HepG2 (cell line): ENCODE measurements at regions not wholly inside any gene's neighbourhood (a gene's known extent, or its start where the extent isn't known, plus 50 kb on each side); places are given as distances from the start of the nearest gene placed in this dataset.

ENCODE experiments used
- CHCHD3 ChIP-seq: sonication (generic); formaldehyde crosslinking; IDR thresholded peaks from 2 replicates; pipeline ENCODE4 v1.8.0; 2022; ENCODE audit warnings: mild to moderate bottlenecking, missing genetic modification reagents, moderate library complexity
- FOXJ3 ChIP-seq: sonication (generic); formaldehyde crosslinking; IDR thresholded peaks from 2 replicates; pipeline ENCODE4 v1.4.0; 2020; ENCODE audit warnings: missing genetic modification reagents, mild to moderate bottlenecking, borderline replicate concordance
- FOXP1 ChIP-seq, 2 experiments: fragments of 450-650 bp in 1 of 2; IDR thresholded peaks; 2 replicates each; pipeline ENCODE4 v1.6.1; 2017 to 2018; ENCODE audit warnings: antibody characterized with exemption in 1 of 2
- MIER3 ChIP-seq: IDR thresholded peaks from 2 replicates; pipeline ENCODE4 v1.6.1; 2016; ENCODE audit warnings: missing compliant biosample characterization, borderline replicate concordance
- NFRKB ChIP-seq: fragments of 450-650 bp; IDR thresholded peaks from 2 replicates; pipeline ENCODE4 v1.6.1; 2017
- SOX6 ChIP-seq, 2 experiments: fragments of 450-650 bp in 1 of 2; sonication (generic) in 1 of 2; formaldehyde crosslinking in 1 of 2; IDR thresholded peaks; 2 replicates each; pipeline versions ENCODE4 v1.4.0 to v1.6.1; 2017 to 2020; ENCODE audit warnings: antibody characterized with exemption in 1 of 2, mild to moderate bottlenecking in 1 of 2, missing genetic modification reagents in 1 of 2
- XRCC5 ChIP-seq: fragments of 200-400 bp; formaldehyde crosslinking; optimal IDR thresholded peaks from 2 replicates; pipeline ENCODE3; 2017; ENCODE audit warnings: mild to moderate bottlenecking, low read length
- ZNF317 ChIP-seq: sonication (generic); formaldehyde crosslinking; IDR thresholded peaks from 2 replicates; pipeline ENCODE4 v1.5.0; 2020; ENCODE audit warnings: mild to moderate bottlenecking, missing genetic modification reagents
- ZNF331 ChIP-seq: sonication (generic); formaldehyde crosslinking; IDR thresholded peaks from 2 replicates; pipeline ENCODE4 v1.4.0; 2020; ENCODE audit warnings: missing genetic modification reagents
- ZNF619 ChIP-seq: sonication (generic); formaldehyde crosslinking; IDR thresholded peaks from 2 replicates; pipeline ENCODE4 v1.4.0; 2020; ENCODE audit warnings: mild to moderate bottlenecking, missing genetic modification reagents
- ZNF782 ChIP-seq: sonication (generic); formaldehyde crosslinking; IDR thresholded peaks from 2 replicates; pipeline ENCODE4 v1.4.0; 2020; ENCODE audit warnings: missing genetic modification reagents, mild to moderate bottlenecking, borderline replicate concordance
- TF ChIP-seq, protein P1 (sequence below): sonication (generic); formaldehyde crosslinking; IDR thresholded peaks from 2 replicates; pipeline ENCODE4 v1.8.1; 2022; ENCODE audit warnings: mild to moderate bottlenecking, missing genetic modification reagents
- TF ChIP-seq, protein P2 (sequence below): sonication (generic); formaldehyde crosslinking; IDR thresholded peaks from 2 replicates; pipeline ENCODE4 v1.4.0; 2020; ENCODE audit warnings: mild to moderate bottlenecking, missing genetic modification reagents
- TF ChIP-seq, protein P3 (sequence below): sonication (generic); formaldehyde crosslinking; IDR thresholded peaks from 2 replicates; pipeline ENCODE4 v1.4.0; 2020; ENCODE audit warnings: missing genetic modification reagents
- TF ChIP-seq, protein P4 (sequence below): sonication (generic); formaldehyde crosslinking; IDR thresholded peaks from 2 replicates; pipeline ENCODE4 v1.9.0; 2022; ENCODE audit warnings: low read depth, missing genetic modification reagents
- TF ChIP-seq, protein P5 (sequence below): IDR thresholded peaks from 2 replicates; pipeline ENCODE4 v1.6.1; 2016; ENCODE audit warnings: missing compliant biosample characterization, missing genetic modification reagents, borderline replicate concordance
- TF ChIP-seq, protein P6 (sequence below): sonication (generic); formaldehyde crosslinking; IDR thresholded peaks from 2 replicates; pipeline ENCODE4 v1.4.0; 2020; ENCODE audit warnings: missing genetic modification reagents, borderline replicate concordance

DNA sequence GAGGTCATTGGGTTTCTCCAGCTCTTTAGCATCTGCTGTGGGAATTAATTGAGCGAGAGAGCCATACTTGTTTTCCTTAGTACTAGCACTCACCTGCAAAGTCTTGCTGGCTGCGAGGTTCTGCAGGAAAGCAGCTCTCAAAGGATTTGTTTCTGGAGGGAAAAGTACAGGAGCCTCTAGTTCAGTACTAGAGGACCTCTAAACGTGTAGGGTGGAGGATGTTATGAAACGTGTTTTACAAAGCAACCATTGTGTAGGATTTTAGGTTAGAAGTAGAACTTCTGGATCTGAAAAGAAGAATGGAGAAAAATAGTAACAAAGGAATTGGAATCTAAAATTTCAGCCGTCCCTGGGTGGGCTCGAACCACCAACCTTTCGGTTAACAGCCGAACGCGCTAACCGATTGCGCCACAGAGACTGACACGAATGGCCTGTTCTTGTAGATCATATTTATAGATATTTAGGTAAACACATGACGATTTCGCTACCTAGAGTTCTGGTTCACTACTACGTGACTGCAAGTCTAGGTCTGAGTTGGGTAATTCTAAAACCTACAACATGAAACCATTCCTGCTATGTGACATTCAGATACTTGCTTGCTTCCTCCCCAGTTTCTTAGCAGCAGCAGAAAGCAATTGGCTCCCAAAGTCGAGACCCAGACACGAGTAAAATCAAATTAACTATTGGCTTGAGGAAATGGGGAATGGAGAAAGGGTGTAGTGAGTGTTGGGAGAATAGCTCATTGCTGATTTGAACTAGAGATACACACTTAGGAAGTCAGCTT lies 60.2 kb upstream of the CFAP126 start (continued):
- TF ChIP-seq, protein P1, sequence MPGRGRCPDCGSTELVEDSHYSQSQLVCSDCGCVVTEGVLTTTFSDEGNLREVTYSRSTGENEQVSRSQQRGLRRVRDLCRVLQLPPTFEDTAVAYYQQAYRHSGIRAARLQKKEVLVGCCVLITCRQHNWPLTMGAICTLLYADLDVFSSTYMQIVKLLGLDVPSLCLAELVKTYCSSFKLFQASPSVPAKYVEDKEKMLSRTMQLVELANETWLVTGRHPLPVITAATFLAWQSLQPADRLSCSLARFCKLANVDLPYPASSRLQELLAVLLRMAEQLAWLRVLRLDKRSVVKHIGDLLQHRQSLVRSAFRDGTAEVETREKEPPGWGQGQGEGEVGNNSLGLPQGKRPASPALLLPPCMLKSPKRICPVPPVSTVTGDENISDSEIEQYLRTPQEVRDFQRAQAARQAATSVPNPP (CRISPR knock-in tag), result no peak
- TF ChIP-seq ZNF619 (no peak), CHCHD3 (CRISPR knock-in tag) (no peak), XRCC5 (no peak), MIER3 (peak; percentile 84; the same call in 1 of the 2 replicates), FOXP1 (IDR thresholded peaks at IDR 0.05) (no peak), FOXP1 (CRISPR knock-in tag; IDR thresholded peaks at IDR 0.05) (peak; percentile 58; the same call in 1 of the 2 replicates), SOX6 (IDR thresholded peaks at IDR 0.05) (no peak), SOX6 (CRISPR knock-in tag; IDR thresholded peaks at IDR 0.05) (peak; percentile 36; the same call in 1 of the 2 replicates), ZNF331 (CRISPR knock-in tag) (peak; percentile 68; the same call in 1 of the 2 replicates), NFRKB (no peak), ZNF782 (CRISPR knock-in tag) (no peak), ZNF317 (CRISPR knock-in tag) (no peak), FOXJ3 (CRISPR knock-in tag) (peak; percentile 57; the same call in 1 of the 2 replicates)
- TF ChIP-seq, protein P2, sequence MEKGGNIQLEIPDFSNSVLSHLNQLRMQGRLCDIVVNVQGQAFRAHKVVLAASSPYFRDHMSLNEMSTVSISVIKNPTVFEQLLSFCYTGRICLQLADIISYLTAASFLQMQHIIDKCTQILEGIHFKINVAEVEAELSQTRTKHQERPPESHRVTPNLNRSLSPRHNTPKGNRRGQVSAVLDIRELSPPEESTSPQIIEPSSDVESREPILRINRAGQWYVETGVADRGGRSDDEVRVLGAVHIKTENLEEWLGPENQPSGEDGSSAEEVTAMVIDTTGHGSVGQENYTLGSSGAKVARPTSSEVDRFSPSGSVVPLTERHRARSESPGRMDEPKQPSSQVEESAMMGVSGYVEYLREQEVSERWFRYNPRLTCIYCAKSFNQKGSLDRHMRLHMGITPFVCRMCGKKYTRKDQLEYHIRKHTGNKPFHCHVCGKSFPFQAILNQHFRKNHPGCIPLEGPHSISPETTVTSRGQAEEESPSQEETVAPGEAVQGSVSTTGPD (CRISPR knock-in tag), result no peak
- TF ChIP-seq, protein P3, sequence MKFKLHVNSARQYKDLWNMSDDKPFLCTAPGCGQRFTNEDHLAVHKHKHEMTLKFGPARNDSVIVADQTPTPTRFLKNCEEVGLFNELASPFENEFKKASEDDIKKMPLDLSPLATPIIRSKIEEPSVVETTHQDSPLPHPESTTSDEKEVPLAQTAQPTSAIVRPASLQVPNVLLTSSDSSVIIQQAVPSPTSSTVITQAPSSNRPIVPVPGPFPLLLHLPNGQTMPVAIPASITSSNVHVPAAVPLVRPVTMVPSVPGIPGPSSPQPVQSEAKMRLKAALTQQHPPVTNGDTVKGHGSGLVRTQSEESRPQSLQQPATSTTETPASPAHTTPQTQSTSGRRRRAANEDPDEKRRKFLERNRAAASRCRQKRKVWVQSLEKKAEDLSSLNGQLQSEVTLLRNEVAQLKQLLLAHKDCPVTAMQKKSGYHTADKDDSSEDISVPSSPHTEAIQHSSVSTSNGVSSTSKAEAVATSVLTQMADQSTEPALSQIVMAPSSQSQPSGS, result 0 out of 2 replicates have a peak, but pooled peaks have one; percentile 52
- TF ChIP-seq, protein P4, sequence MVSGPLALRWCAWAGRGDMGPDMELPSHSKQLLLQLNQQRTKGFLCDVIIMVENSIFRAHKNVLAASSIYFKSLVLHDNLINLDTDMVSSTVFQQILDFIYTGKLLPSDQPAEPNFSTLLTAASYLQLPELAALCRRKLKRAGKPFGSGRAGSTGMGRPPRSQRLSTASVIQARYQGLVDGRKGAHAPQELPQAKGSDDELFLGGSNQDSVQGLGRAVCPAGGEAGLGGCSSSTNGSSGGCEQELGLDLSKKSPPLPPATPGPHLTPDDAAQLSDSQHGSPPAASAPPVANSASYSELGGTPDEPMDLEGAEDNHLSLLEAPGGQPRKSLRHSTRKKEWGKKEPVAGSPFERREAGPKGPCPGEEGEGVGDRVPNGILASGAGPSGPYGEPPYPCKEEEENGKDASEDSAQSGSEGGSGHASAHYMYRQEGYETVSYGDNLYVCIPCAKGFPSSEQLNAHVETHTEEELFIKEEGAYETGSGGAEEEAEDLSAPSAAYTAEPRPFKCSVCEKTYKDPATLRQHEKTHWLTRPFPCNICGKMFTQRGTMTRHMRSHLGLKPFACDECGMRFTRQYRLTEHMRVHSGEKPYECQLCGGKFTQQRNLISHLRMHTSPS (CRISPR knock-in tag), result no peak
- TF ChIP-seq, protein P5, sequence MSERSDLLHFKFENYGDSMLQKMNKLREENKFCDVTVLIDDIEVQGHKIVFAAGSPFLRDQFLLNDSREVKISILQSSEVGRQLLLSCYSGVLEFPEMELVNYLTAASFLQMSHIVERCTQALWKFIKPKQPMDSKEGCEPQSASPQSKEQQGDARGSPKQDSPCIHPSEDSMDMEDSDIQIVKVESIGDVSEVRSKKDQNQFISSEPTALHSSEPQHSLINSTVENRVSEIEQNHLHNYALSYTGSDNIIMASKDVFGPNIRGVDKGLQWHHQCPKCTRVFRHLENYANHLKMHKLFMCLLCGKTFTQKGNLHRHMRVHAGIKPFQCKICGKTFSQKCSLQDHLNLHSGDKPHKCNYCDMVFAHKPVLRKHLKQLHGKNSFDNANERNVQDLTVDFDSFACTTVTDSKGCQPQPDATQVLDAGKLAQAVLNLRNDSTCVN (CRISPR knock-in tag), result peak; percentile 97
- TF ChIP-seq, protein P6, sequence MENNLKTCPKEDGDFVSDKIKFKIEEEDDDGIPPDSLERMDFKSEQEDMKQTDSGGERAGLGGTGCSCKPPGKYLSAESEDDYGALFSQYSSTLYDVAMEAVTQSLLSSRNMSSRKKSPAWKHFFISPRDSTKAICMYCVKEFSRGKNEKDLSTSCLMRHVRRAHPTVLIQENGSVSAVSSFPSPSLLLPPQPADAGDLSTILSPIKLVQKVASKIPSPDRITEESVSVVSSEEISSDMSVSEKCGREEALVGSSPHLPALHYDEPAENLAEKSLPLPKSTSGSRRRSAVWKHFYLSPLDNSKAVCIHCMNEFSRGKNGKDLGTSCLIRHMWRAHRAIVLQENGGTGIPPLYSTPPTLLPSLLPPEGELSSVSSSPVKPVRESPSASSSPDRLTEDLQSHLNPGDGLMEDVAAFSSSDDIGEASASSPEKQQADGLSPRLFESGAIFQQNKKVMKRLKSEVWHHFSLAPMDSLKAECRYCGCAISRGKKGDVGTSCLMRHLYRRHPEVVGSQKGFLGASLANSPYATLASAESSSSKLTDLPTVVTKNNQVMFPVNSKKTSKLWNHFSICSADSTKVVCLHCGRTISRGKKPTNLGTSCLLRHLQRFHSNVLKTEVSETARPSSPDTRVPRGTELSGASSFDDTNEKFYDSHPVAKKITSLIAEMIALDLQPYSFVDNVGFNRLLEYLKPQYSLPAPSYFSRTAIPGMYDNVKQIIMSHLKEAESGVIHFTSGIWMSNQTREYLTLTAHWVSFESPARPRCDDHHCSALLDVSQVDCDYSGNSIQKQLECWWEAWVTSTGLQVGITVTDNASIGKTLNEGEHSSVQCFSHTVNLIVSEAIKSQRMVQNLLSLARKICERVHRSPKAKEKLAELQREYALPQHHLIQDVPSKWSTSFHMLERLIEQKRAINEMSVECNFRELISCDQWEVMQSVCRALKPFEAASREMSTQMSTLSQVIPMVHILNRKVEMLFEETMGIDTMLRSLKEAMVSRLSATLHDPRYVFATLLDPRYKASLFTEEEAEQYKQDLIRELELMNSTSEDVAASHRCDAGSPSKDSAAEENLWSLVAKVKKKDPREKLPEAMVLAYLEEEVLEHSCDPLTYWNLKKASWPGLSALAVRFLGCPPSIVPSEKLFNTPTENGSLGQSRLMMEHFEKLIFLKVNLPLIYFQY (CRISPR knock-in tag), result 0 out of 2 replicates have a peak, but pooled peaks have one; percentile 31
